Spinal cord (tissue), 9 donors: ENCODE measurements at regions not wholly inside any gene's neighbourhood (a gene's known extent, or its start where the extent isn't known, plus 50 kb on each side); places are given as distances from the start of the nearest gene placed in this dataset.

ENCODE experiments used
- DNase-seq, 6 donors: peaks; one replicate each; pipeline versions ENCODE4 v3.0.0 to v3.0.0-alpha.2; 2013 to 2015; ENCODE audit warnings: low spot score in 6 of 6, low read depth in 4 of 6
- H3K27ac ChIP-seq: one replicate; pipeline ENCODE4 v1.5.1; 2013; ENCODE audit warnings: low read depth, low read length, control low read depth
- H3K27me3 ChIP-seq: one replicate; pipeline ENCODE4 v1.6.1; 2013; ENCODE audit warnings: low read length; ENCODE audit not compliant: control insufficient read depth, insufficient read depth
- H3K36me3 ChIP-seq: one replicate; pipeline ENCODE4 v1.6.1; 2013; ENCODE audit warnings: low read length; ENCODE audit not compliant: control insufficient read depth, insufficient read depth
- H3K4me1 ChIP-seq: one replicate; pipeline ENCODE4 v1.6.1; 2013; ENCODE audit warnings: low read length; ENCODE audit not compliant: control insufficient read depth, insufficient read depth
- H3K4me3 ChIP-seq: one replicate; pipeline ENCODE4 v1.5.1; 2013; ENCODE audit warnings: low read depth, low read length, control low read depth
- H3K9me3 ChIP-seq: one replicate; pipeline ENCODE4 v1.6.1; 2013; ENCODE audit warnings: low read length; ENCODE audit not compliant: control insufficient read depth, insufficient read depth
- WGBS: methylation state at CpG from one replicate; pipeline ENCODE4 v1.1.5; 2013; ENCODE audit warnings: missing lambda C conversion rate; ENCODE audit not compliant: insufficient coverage; 5-methylcytosine and 5-hydroxymethylcytosine counted together
- donor health status: healthy.

GRCh38 chr18:57866355-57866754 is 63.2 kb upstream of the ATP8B1 start:
- no CpG with 5 or more reads among the region's 3 CpGs for WGBS
- Histone ChIP-seq H3K27ac (no peak overlapping the region), H3K4me1 (no peaks in the 10 kb centered on the region), H3K9me3 (no peaks in the 10 kb centered on the region), H3K4me3 (no peak overlapping the region), H3K36me3 (no peaks in the 10 kb centered on the region), H3K27me3 (no peaks in the 10 kb centered on the region)
- no peak for DNase-seq

GRCh38 chr18:57864615-57865121 is 61.6 kb upstream of the ATP8B1 start:
- Histone ChIP-seq H3K36me3 (no peaks in the 10 kb centered on the region), H3K27me3 (no peaks in the 10 kb centered on the region), H3K9me3 (no peaks in the 10 kb centered on the region), H3K4me1 (no peaks in the 10 kb centered on the region), H3K4me3 (no peak overlapping the region), H3K27ac (no peak overlapping the region)
- WGBS = 90% methylated on average over 3 of the region's 4 CpGs
- DNase-seq = no peak

GRCh38 chr18:57863706-57864105 is 60.6 kb upstream of the ATP8B1 start:
- no peaks in the 10 kb centered on the region for H3K36me3 ChIP-seq
- DNase-seq = no peak
- H3K9me3 ChIP-seq = no peaks in the 10 kb centered on the region
- H3K27ac ChIP-seq = no peak overlapping the region
- no peaks in the 10 kb centered on the region for H3K4me1 ChIP-seq
- 83% methylated on average over 2 of the region's 2 CpGs for WGBS
- no peaks in the 10 kb centered on the region for H3K27me3 ChIP-seq
- no peak overlapping the region for H3K4me3 ChIP-seq

GRCh38 chr18:57859314-57859713 is 56.2 kb upstream of the ATP8B1 start:
- Histone ChIP-seq H3K27ac (no peak overlapping the region), H3K27me3 (peaks cover 4% of the 10 kb centered on the region), H3K4me3 (no peak overlapping the region), H3K4me1 (no peaks in the 10 kb centered on the region), H3K36me3 (no peaks in the 10 kb centered on the region), H3K9me3 (no peaks in the 10 kb centered on the region)
- DNase-seq = no peak

GRCh38 chr18:57856557-57857280 is 53.6 kb upstream of the ATP8B1 start:
- WGBS = 48% methylated on average over 5 of the region's 9 CpGs
- H3K9me3 ChIP-seq = no peaks in the 10 kb centered on the region
- no peak overlapping the region for H3K4me3 ChIP-seq
- H3K27me3 ChIP-seq = peaks cover 4% of the 10 kb centered on the region
- H3K27ac ChIP-seq = no peak overlapping the region
- no peaks in the 10 kb centered on the region for H3K36me3 ChIP-seq
- peak in 2 of 6 donors; percentile 22 to 88 for DNase-seq
- H3K4me1 ChIP-seq = no peaks in the 10 kb centered on the region

- Histone ChIP-seq H3K4me3 (no peak overlapping the region), H3K27ac (no peak overlapping the region), H3K27me3 (peaks cover 4% of the 10 kb centered on the region), H3K9me3 (no peaks in the 10 kb centered on the region), H3K36me3 (no peaks in the 10 kb centered on the region), H3K4me1 (no peaks in the 10 kb centered on the region)
- DNase-seq = peak in 1 of 6 donors; percentile 5
- WGBS = no CpG with 5 or more reads among the region's 3 CpGs
These were observed 53.0 kb upstream of the ATP8B1 start for GRCh38 chr18:57856128-57856527.

- Histone ChIP-seq H3K9me3 (no peaks in the 10 kb centered on the region), H3K4me1 (no peaks in the 10 kb centered on the region), H3K36me3 (no peaks in the 10 kb centered on the region), H3K27ac (no peak overlapping the region), H3K27me3 (peaks cover 4% of the 10 kb centered on the region), H3K4me3 (no peak overlapping the region)
- DNase-seq = peak in 2 of 6 donors; percentile 27 to 35
- WGBS = no CpG with 5 or more reads among the region's 2 CpGs
These were observed 52.4 kb upstream of the ATP8B1 start for GRCh38 chr18:57855551-57855950.

- WGBS = no CpG with 5 or more reads among the region's 3 CpGs
- Histone ChIP-seq H3K4me1 (no peaks in the 10 kb centered on the region), H3K27ac (no peak overlapping the region), H3K36me3 (no peaks in the 10 kb centered on the region), H3K27me3 (peaks cover 4% of the 10 kb centered on the region), H3K4me3 (no peak overlapping the region), H3K9me3 (no peaks in the 10 kb centered on the region)
- DNase-seq = no peak
These were observed 51.6 kb upstream of the ATP8B1 start for GRCh38 chr18:57854726-57855125.

- Histone ChIP-seq H3K9me3 (no peaks in the 10 kb centered on the region), H3K27ac (no peak overlapping the region), H3K36me3 (no peaks in the 10 kb centered on the region), H3K4me1 (no peaks in the 10 kb centered on the region), H3K27me3 (peaks cover 4% of the 10 kb centered on the region), H3K4me3 (no peak overlapping the region)
- no CpG with 5 or more reads among the region's 2 CpGs for WGBS
- no peak for DNase-seq
These were observed 50.7 kb upstream of the ATP8B1 start for GRCh38 chr18:57853864-57854263.

GRCh38 chr18:57853133-57853532 is 50.0 kb upstream of the ATP8B1 start:
- Histone ChIP-seq H3K27ac (no peak overlapping the region), H3K9me3 (no peaks in the 10 kb centered on the region), H3K27me3 (peaks cover 4% of the 10 kb centered on the region), H3K4me3 (no peak overlapping the region), H3K36me3 (no peaks in the 10 kb centered on the region), H3K4me1 (no peaks in the 10 kb centered on the region)
- WGBS = no CpG with 5 or more reads among the region's 3 CpGs
- no peak for DNase-seq
